ENCODE measurements at regions not wholly inside any gene's neighbourhood (a gene's known extent, or its start where the extent isn't known, plus 50 kb on each side); places are given as distances from the start of the nearest gene placed in this dataset.

DNA sequence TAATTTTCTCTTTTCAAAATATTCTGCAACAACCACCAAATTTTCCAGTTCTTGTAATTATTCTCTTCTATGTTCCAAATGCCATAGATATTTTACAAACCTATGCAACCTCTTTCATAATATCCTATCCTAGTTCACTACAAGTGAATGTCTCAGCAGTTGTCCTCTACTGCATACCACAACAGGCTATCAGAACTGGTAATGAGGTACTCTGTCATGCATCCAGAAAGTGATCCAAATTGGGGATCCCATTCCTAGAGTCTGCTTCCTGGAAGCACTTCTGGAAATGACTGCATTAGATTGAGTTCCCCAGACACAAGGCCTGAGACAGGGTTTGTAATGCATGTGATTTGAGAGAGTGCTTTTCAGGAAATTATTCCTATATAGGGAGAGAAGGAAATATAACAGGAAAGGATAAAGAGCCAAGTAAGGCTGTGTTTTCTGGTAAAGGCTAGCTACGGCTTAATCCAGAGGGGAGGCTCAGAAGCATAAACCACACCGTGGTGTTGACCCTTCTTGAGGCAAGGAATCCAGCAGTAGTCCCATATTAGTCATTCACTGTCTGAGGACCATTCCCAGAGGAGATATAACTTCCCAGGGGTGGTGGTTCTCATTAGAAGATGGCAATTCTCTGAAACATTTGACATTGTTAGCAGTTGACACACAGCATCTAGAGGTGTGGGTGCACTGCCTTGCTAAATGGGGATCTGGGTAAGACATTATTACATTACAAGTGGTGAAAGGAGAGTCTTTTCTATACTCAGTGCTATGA, 80.3 kb upstream of the FST start:
- TF ChIP-seq, protein P1, sequence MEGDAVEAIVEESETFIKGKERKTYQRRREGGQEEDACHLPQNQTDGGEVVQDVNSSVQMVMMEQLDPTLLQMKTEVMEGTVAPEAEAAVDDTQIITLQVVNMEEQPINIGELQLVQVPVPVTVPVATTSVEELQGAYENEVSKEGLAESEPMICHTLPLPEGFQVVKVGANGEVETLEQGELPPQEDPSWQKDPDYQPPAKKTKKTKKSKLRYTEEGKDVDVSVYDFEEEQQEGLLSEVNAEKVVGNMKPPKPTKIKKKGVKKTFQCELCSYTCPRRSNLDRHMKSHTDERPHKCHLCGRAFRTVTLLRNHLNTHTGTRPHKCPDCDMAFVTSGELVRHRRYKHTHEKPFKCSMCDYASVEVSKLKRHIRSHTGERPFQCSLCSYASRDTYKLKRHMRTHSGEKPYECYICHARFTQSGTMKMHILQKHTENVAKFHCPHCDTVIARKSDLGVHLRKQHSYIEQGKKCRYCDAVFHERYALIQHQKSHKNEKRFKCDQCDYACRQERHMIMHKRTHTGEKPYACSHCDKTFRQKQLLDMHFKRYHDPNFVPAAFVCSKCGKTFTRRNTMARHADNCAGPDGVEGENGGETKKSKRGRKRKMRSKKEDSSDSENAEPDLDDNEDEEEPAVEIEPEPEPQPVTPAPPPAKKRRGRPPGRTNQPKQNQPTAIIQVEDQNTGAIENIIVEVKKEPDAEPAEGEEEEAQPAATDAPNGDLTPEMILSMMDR (conservative IDR thresholded peaks at IDR 0.05; ENCODE audit: low read length), result no peak
- no peak for TF ChIP-seq EZH2phosphoT487 (IDR thresholded peaks at IDR 0.05; ENCODE audit: borderline replicate concordance, low read depth, low read length)

All from OCI-LY7 (cell line).